ENCODE measurements at regions not wholly inside any gene's neighbourhood (a gene's known extent, or its start where the extent isn't known, plus 50 kb on each side); places are given as distances from the start of the nearest gene placed in this dataset.
A peak's percentile ranks its signal among the peaks of the same experiment; 100 is the strongest.
"Not testable (repeated sequence)": the region's sequence is repeated elsewhere in the genome, so short reads cannot be mapped to it uniquely, and the experiment has no call there.

DNA sequence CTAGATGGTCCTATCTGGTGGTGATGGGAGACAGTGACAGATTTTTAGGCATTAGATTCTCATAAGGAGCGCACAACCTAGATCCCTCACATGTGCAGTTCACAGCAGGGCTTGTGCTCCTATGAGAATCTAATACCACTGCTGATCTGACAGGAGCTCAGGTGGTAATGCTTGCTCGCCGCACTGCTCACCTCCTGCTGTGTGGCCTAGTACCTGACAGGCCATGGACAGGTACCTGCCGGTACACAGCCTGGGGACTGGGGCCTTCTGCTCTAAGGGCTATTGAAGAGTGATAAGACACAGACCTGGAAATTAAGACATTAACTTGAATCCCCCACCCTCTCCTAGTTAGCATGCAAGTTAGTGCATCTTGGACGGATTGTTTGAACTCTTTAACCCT, 64.4 kb downstream of the KLRB1 start:
- DNase-seq (ENCODE audit: low read depth), result not testable (repeated sequence)

GRCh38 chr12:9542827-9543226, 64.9 kb downstream of the KLRB1 start:
- not testable (repeated sequence) for DNase-seq (ENCODE audit: low read depth)

DNA sequence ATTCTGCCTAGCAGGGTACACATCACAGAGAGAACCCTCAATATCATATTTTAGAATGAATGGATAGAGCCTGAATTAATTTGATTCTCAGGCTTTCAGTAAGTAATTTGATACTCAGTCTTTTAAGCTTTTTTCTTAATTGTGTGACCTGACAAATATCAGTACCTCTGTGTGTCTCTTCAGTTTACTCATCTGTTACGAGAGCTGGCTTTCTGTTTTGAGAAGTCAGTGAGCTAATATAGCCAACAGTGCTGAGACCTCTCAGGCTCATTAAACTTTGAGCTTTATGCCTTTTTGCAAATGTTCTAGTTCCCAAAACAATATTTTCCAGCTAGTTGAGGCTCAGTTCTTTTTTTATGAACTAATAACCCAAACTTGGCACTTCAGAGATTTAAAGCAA, 91.8 kb downstream of the KLRB1 start:
- not testable (repeated sequence) for DNase-seq (ENCODE audit: low read depth)

GRCh38 chr12:9512695-9513094, 95.0 kb downstream of the KLRB1 start:
- DNase-seq (ENCODE audit: low read depth), result peak; percentile 0

- DNase-seq (ENCODE audit: low read depth), result not testable (repeated sequence)
Measured at GRCh38 chr12:9510392-9511011, 97.2 kb downstream of the KLRB1 start.

GRCh38 chr12:9509464-9510161, 98.1 kb downstream of the KLRB1 start:
- DNase-seq (ENCODE audit: low read depth), result no peak

DNA sequence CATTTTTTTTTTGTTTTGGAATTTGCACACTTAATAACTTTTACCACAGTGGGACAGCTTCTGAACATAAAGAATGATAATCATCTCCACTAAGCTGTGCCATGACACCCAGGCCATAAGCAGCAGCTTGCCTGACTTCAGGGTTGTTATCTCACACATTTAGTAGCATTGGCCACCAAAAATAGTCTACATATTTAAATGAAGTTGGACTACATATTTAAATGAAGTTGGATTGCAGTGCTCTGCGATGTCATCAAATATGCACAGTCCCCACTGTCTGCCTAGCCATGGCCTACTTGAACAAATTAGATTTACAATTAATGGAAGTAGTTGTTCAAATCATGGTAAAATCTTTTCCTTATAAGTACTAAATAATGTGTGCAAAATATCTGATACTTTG, 101.0 kb downstream of the KLRB1 start:
- DNase-seq (ENCODE audit: low read depth), result no peak

DNA sequence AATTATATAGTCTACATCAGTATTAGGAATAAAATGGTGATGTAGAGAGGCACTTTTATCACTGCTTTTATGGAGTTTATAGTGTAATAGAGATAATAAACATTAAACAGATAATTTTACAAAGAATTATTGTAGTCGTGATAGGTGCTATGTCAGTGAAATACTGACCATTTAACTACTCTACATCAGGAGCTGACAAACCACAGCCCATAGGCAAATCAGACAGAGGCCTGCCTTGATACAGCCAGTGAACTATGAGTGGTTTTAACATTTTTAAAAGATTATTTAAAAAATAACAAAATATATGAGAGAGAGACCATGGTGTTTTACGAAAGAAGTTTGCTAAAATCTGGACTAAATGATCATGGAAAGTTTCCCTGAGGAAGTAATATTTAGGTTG, 104.3 kb downstream of the KLRB1 start:
- not testable (repeated sequence) for DNase-seq (ENCODE audit: low read depth)

DNA sequence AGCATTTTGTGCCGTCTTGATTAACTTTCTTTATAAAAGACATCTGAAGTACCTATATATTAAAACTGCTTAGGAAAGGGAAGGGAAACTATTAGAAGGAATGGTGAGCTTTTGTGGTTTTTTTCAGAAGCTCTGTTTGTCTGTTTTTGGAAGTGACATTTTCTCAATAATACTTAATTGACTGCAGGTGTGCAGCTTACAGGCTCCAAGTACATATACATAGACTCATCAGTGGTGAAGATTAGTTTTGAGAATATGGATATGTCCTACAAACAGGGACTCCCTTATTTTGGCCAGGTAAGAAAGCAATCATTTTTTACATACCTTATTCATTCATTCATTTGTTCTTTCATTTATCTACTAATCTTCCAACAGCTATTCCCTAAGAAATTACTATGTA, 104.9 kb downstream of the KLRB1 start:
- DNase-seq (ENCODE audit: low read depth), result not testable (repeated sequence)

DNA sequence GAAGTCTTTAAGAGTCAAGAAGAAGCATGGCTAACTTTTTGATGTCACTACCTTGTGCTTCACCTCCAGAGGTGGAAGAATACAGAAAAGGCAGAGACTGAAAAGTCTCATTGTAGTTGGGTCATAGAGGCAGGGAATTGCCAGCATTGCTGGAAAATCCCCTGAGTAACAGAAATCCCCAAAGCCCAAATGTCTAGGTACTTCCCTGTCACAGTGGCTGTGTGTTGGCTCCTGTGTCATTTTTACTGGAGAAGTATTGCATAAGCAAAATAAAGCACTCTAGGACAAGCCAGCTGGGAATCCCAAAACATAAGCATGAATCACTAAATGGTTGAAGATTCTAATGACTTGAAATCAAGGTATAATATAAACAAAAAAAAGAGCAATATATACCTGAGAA, 114.4 kb downstream of the KLRB1 start:
- not testable (repeated sequence) for DNase-seq (ENCODE audit: low read depth)

GRCh38 chr12:9481289-9481688, 126.4 kb downstream of the KLRB1 start:
- DNase-seq (ENCODE audit: low read depth), result not testable (repeated sequence)

GRCh38 chr12:9474197-9474596, 133.5 kb downstream of the KLRB1 start:
- DNase-seq (ENCODE audit: low read depth), result not testable (repeated sequence)

GRCh38 chr12:9473638-9474037, 134.1 kb downstream of the KLRB1 start:
- DNase-seq (ENCODE audit: low read depth), result not testable (repeated sequence)

GRCh38 chr12:9471501-9471900, 136.2 kb downstream of the KLRB1 start:
- DNase-seq (ENCODE audit: low read depth), result not testable (repeated sequence)

GRCh38 chr12:9470367-9470766, 137.3 kb downstream of the KLRB1 start:
- not testable (repeated sequence) for DNase-seq (ENCODE audit: low read depth)

- DNase-seq (ENCODE audit: low read depth), result not testable (repeated sequence)
Measured at GRCh38 chr12:9469956-9470355, 137.8 kb downstream of the KLRB1 start.

- DNase-seq (ENCODE audit: low read depth), result not testable (repeated sequence)
Measured at GRCh38 chr12:9469463-9469862, 138.3 kb downstream of the KLRB1 start.

DNA sequence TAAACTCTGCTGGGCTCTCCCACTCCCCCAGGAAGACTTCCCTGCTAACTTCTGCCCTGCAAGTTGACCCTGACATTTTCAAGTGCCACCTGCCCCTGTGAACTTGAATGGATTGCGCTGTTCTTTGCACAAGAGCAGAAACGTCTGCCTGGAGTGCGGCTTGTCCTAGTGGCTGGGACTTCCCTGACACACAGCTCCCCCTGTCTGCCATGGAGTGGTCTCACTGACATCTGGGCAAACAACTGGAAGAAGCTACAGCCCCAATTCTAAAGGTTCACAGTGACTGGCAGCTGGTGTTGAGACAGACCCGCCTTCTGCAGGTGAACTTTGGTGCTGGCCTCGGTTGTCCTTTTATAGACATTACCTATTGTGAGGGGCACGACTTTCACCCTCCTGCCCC, 138.7 kb downstream of the KLRB1 start:
- peak; percentile 30 for DNase-seq (ENCODE audit: low read depth)

- DNase-seq (ENCODE audit: low read depth), result not testable (repeated sequence)
Measured at GRCh38 chr12:9468144-9468543, 139.6 kb downstream of the KLRB1 start.

DNA sequence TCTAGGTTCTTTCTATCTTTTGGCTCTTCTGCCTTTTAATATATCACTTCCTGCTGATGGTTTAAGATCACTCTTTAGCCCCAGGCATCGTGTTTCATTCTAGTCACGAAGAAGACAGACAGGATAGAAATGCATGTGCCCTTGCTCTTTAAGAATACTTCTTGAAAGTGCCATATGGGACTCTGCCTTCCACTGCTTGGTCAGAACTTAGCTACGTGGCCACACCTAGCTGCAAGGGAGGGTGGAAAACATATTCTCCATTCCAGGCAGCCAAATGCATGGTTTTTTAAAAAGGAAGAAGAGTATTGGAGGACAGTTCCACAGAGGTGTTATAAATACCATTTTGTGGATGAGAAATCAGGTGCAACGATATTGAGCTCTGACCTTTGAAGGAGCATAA, 143.3 kb downstream of the KLRB1 start:
- DNase-seq (ENCODE audit: low read depth), result no peak

- DNase-seq (ENCODE audit: low read depth), result not testable (repeated sequence)
Measured at GRCh38 chr12:9455516-9455915, 152.2 kb downstream of the KLRB1 start.

DNA sequence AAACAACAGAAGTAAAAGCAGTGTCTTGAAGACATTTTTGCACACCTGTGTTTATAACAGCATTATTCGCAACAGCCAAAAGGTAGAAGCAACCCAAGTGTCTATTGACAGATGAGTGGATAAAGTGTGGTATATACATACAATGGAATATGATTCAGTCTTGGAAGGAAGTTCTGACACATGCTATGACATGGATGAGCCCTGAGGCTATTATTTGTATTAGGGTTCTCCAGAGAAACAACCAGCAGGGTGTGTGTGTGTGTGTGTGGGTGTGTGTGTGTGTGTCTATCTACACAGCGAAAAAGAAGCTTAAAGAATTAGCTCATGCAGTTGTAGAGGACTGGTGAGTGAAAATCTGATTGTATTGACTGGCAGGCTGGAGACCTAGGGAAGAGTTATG, 153.7 kb downstream of the KLRB1 start:
- not testable (repeated sequence) for DNase-seq (ENCODE audit: low read depth)

DNA sequence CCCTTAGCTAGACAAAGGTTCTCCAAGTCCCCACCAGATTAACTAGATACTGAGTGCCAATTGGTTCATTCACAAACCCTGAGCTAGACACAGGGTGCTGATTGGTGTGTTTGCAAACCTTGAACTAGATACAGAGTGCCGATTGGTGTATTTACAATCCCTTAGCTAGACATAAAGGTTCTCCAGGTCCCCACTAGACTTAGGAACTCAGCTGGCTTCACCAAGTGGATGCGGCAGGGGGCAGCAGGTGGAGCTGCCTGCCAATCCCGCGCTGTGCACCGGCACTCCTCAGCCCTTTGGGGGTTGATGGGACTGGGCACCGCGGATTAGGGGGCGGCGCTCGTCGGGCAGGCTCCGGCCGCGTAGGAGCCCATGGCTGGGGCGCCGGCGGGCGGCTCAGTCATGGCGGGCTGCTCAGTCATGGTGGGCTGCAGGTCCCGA, 157.6 kb downstream of the KLRB1 start:
- DNase-seq (ENCODE audit: low read depth), result not testable (repeated sequence)

Data from renal cortical epithelial cell (primary cell).